Left colon (tissue), 2 donors: ENCODE measurements at regions not wholly inside any gene's neighbourhood (a gene's known extent, or its start where the extent isn't known, plus 50 kb on each side); places are given as distances from the start of the nearest gene placed in this dataset.
"Not testable (repeated sequence)": the region's sequence is repeated elsewhere in the genome, so short reads cannot be mapped to it uniquely, and the experiment has no call there.

ENCODE experiments used
- ATAC-seq: fragments of 200-7000 bp; cut with Tn5 transposase; one replicate; pipeline ENCODE4 v1.9.1; 2020; ENCODE audit warnings: mild to moderate bottlenecking, moderate library complexity
- DNase-seq, 2 donors: peaks; one replicate each; pipeline ENCODE4 v3.0.0-alpha.2; 2020
- intact Hi-C, 2 donors: fragments of 100-400 bp; cut with DNase I in 1 of 2; cut with micrococcal nuclease in 1 of 2; formaldehyde crosslinking; loops; one replicate each; pipeline versions ENCODE4 v1.11.2 to v1.14.0; 2022; cut with DNase I, micrococcal nuclease
- donor health status: DM: no; HTN: no; CAD: no.
- donor health status: DM: yes; HTN: yes; CAD: no.

DNA sequence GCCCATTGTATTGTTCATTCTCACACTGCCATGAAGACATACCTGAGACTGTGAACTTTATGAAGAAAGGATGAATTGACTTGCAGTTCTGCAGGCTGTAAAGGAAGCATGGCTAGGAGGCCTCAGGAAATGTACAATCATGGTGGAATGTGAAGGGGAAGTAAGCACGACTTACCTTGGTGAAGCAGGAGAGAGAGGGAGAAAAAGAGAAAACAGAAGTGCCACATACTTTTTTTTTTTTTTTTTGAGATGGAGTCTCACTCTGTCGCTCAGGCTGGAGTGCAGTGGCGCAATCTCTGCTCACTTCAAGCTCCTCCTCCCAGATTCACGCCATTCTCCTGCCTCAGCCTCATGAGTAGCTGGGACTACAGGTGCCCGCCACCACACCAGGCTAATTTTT, 871.9 kb upstream of the B3GALT2 start:
- intact Hi-C loops, DNase-seq, ATAC-seq: not testable (repeated sequence)

- DNase-seq (no peak), ATAC-seq (no peak)
- intact Hi-C loops: no loop called here
Observed at GRCh38 chr1:194056169-194056568, 869.8 kb upstream of the B3GALT2 start.

- intact Hi-C loops: no loop called here
- ATAC-seq: no peak
- DNase-seq: no peak
Observed at GRCh38 chr1:194055536-194055935, 869.1 kb upstream of the B3GALT2 start.

DNA sequence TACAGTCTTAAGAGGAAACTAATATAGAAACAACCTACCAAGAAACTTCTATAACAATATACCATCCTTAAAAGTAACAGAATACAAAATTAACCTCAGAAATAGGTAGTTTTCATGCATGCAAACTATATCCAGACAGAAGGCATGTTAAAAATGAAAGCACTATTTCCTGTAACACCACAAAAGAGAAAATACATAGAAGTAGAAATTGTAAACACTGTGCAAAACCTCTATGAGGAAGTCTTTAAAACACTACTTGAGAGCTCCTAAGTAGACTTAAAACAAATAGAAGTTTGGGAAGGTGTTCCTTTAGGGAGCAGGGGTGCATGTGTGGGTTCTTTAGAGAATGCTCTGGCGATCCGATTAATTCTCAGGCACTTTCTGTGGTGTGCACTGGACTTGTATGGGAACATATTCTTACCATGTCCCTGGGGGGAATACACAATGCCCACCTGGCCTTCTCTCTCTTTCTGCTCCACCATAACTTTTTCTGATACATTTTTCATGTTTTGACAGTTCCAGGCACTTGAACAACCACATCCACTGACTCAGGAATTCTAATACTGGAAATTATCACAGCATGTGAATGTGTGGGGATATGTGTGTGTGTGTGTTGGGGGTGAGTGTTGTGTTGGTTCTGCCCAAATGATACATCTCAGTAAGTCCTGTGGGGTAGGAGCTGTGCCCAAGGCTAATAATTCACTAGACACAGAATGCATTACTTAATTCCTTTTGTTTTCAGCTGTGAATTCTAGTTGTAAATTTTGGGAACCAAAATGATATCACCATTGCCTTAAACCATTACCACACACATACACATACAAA, 866.3 kb upstream of the B3GALT2 start:
- intact Hi-C loops: no loop called here
- ATAC-seq (no peak), DNase-seq (no peak)

DNA sequence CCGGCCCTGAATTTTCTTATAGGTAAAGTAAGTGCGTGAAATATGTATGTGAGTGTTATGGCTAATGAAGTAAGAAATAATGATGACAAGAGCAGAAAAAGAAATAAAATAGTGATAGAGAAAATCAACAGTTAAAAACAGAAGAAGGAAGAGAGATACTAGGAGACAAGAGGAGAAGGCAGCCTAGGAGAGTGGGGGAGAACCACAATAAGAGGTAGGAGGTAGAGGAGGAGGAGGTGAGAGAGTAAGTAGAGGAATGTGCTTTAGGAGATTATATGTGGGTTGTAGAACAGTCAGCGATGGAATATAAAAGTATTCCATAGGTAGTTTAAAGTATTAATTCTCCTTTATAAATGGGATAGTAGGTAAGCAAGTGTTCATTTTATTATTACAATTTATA, 861.5 kb upstream of the B3GALT2 start:
- intact Hi-C loops: no loop called here
- no peak for ATAC-seq

GRCh38 chr1:194047206-194047605, 860.8 kb upstream of the B3GALT2 start:
- intact Hi-C loops: no loop called here
- no peak for ATAC-seq
- DNase-seq: no peak

More for the DNA sequence above, 861.5 kb upstream of the B3GALT2 start:
- no peak for DNase-seq

GRCh38 chr1:194045416-194045815, 859.0 kb upstream of the B3GALT2 start:
- ATAC-seq: no peak
- intact Hi-C loops: no loop called here
- DNase-seq: no peak

GRCh38 chr1:194044892-194045291, 858.5 kb upstream of the B3GALT2 start:
- DNase-seq (no peak), ATAC-seq (no peak)
- intact Hi-C loops: no loop called here

- DNase-seq (no peak), ATAC-seq (no peak)
- intact Hi-C loops: no loop called here
Observed at GRCh38 chr1:194043984-194044755, 857.8 kb upstream of the B3GALT2 start.

DNA sequence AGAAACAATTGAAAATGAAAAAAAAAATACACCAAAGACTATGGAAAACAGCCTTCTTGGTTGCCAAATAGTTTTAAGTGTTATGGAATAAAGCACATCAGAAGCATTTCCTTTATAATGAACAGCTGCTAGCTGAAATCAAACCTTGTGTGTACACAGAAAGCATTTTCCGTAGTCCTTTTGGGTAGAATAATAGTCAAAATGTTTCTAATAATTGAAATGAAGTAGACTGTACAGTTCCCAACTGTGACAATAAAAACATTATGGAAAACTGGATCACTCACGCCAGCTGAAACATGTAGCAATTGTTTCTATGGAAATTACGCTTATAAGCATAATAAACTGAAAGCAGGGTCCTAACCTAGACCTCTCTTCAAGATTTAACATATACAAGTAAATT, 856.3 kb upstream of the B3GALT2 start:
- DNase-seq: no peak
- no peak for ATAC-seq
- intact Hi-C loops: no loop called here

GRCh38 chr1:194040496-194040895, 854.1 kb upstream of the B3GALT2 start:
- DNase-seq: no peak
- ATAC-seq: no peak
- intact Hi-C loops: no loop called here

- ATAC-seq (no peak), DNase-seq (no peak)
- intact Hi-C loops: no loop called here
Observed at GRCh38 chr1:194039578-194039977, 853.2 kb upstream of the B3GALT2 start.

- no peak for ATAC-seq
- intact Hi-C loops: no loop called here
- DNase-seq: no peak
Observed at GRCh38 chr1:194033646-194034045, 847.2 kb upstream of the B3GALT2 start.

GRCh38 chr1:194028002-194028401, 841.6 kb upstream of the B3GALT2 start:
- intact Hi-C loops: no loop called here
- no peak for ATAC-seq
- DNase-seq: no peak

- intact Hi-C loops: no loop called here
- ATAC-seq (no peak), DNase-seq (no peak)
Observed at GRCh38 chr1:194026422-194026821, 840.0 kb upstream of the B3GALT2 start.

- ATAC-seq (no peak), DNase-seq (no peak)
- intact Hi-C loops: no loop called here
Observed at GRCh38 chr1:194024659-194025058, 838.2 kb upstream of the B3GALT2 start.

GRCh38 chr1:194014014-194014413, 827.6 kb upstream of the B3GALT2 start:
- ATAC-seq: no peak
- intact Hi-C loops: no loop called here
- no peak for DNase-seq

DNA sequence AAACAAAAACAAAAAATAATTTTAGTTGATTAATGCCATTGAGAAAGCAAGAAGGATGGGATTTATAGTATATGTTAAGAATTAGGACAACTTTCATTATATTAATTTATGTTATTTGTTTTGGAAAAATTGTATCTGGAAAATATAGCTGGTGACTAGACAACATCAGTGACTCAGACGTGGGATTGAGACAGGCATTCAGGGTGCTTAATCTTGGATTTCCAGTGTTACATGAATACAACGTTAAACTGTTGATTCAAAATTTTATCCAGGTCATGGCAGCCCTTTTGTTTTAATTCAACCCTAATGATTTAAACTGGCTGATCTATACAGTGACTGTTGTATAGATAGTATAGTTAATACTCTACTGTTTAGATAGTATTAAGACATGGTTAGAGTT, 827.1 kb upstream of the B3GALT2 start:
- intact Hi-C loops: no loop called here
- no peak for ATAC-seq

DNA sequence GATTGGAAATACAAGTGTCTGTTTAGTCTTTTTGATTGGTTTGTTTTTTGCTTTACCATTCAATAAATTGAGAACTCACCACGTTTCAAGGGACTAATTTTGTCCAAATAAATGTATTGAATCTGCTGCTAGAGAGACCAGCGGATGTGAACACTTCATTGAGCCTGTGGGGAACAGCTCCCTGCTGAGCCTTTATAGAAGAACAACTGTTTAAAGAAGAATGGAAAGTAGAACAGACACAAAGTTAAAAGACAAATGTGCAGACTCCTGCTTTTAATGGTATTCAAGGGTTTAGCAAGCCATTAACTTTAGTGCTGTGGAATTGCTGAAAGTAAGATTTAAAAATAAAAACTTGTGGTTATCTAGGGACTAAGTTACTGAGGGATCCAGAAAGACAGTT, 817.7 kb upstream of the B3GALT2 start:
- no peak for ATAC-seq
- intact Hi-C loops: no loop called here
- DNase-seq: no peak

More for the DNA sequence above, 827.1 kb upstream of the B3GALT2 start:
- DNase-seq: no peak

- intact Hi-C loops, DNase-seq, ATAC-seq: not testable (repeated sequence)
Observed at GRCh38 chr1:194001726-194002350, 815.4 kb upstream of the B3GALT2 start.
